B cell (primary cell): ENCODE measurements at regions not wholly inside any gene's neighbourhood (a gene's known extent, or its start where the extent isn't known, plus 50 kb on each side); places are given as distances from the start of the nearest gene placed in this dataset.

Experiments used
- CTCF ChIP-seq: fragments of 200-600 bp; IDR thresholded peaks from one replicate; pipeline ENCODE4 v1.8.0; 2022; ENCODE audit warnings: antibody characterized with exemption, mild to moderate bottlenecking
- EZH2 ChIP-seq: IDR thresholded peaks from 2 replicates; pipeline ENCODE4 v1.6.1; 2012; ENCODE audit warnings: borderline replicate concordance, low read depth, mild to moderate bottlenecking, moderate library complexity, low read length; ENCODE audit not compliant: insufficient read depth, poor library complexity, severe bottlenecking

- no peak for TF ChIP-seq CTCF
- TF ChIP-seq EZH2 = no peak
These were observed 115.1 kb downstream of the CYLD start for GRCh38 chr16:50856991-50857390.
